ENCODE measurements at regions not wholly inside any gene's neighbourhood (a gene's known extent, or its start where the extent isn't known, plus 50 kb on each side); places are given as distances from the start of the nearest gene placed in this dataset.
"Not testable (repeated sequence)": the region's sequence is repeated elsewhere in the genome, so short reads cannot be mapped to it uniquely, and the experiment has no call there.

GRCh38 chr4:64095398-64095797 lies 313.9 kb downstream of the TECRL start:
- WGBS, 5 donors, result 50 to 85% (median 57%) methylated on average over 1 of the region's 1 CpG
- Histone ChIP-seq H3K4me1 (no peaks in the 10 kb centered on the region), H3K4me3 (no peak overlapping the region), H3K9me3 (peaks cover 0 to 7% (median under 1%) of the 10 kb centered on the region in 8 donors), H3K27ac (no peak overlapping the region), H3K36me3 (no peaks in the 10 kb centered on the region), H3K27me3 (replicated peaks in 1 of 7) (no peaks in the 10 kb centered on the region)
- TF ChIP-seq, protein P1, sequence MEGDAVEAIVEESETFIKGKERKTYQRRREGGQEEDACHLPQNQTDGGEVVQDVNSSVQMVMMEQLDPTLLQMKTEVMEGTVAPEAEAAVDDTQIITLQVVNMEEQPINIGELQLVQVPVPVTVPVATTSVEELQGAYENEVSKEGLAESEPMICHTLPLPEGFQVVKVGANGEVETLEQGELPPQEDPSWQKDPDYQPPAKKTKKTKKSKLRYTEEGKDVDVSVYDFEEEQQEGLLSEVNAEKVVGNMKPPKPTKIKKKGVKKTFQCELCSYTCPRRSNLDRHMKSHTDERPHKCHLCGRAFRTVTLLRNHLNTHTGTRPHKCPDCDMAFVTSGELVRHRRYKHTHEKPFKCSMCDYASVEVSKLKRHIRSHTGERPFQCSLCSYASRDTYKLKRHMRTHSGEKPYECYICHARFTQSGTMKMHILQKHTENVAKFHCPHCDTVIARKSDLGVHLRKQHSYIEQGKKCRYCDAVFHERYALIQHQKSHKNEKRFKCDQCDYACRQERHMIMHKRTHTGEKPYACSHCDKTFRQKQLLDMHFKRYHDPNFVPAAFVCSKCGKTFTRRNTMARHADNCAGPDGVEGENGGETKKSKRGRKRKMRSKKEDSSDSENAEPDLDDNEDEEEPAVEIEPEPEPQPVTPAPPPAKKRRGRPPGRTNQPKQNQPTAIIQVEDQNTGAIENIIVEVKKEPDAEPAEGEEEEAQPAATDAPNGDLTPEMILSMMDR (IDR thresholded peaks at IDR 0.05 in 8 of 11, conservative IDR thresholded peaks at IDR 0.05 in 3 of 11), result no peak
- TF ChIP-seq POLR2AphosphoS5 (IDR thresholded peaks at IDR 0.05) (no peak), POLR2A (IDR thresholded peaks at IDR 0.05) (no peak)
- no peak for DNase-seq
- intact Hi-C loops (cut with DNase I; ENCODE audit: low total_unique reads), result no loop called here

DNA sequence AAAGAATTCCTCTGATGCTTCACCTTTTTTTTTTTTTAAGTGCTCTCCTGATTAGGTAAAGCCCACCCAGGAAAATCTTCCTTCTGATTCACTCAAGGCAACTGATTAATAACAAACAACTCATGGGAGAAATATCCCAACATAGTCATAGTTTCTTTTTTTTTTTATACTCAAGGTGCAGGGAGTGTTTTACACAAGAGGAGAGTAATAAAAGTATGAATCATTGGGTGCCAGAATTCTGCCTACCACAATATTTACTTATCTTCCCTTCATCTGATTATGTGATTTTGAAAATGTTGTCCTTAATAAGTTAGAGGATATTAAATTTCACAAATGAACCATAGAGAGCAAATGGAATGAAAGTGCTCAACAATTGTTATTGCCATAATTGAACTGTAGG lies 329.9 kb downstream of the TECRL start:
- no peaks in the 10 kb centered on the region for H3K27me3 ChIP-seq (replicated peaks in 1 of 7)
- no peak for DNase-seq
- H3K27ac ChIP-seq, result no peak overlapping the region
- H3K36me3 ChIP-seq, result no peaks in the 10 kb centered on the region
- H3K4me3 ChIP-seq, result no peak overlapping the region
- peaks cover 0 to 15% (median 4%) of the 10 kb centered on the region in 8 donors for H3K9me3 ChIP-seq
- TF ChIP-seq POLR2AphosphoS5 (IDR thresholded peaks at IDR 0.05), result no peak
- no peak for TF ChIP-seq POLR2A (IDR thresholded peaks at IDR 0.05)
- TF ChIP-seq, protein P1 (IDR thresholded peaks at IDR 0.05 in 8 of 11, conservative IDR thresholded peaks at IDR 0.05 in 3 of 11), result no peak
- intact Hi-C loops (cut with DNase I; ENCODE audit: low total_unique reads), result no loop called here
- no peaks in the 10 kb centered on the region for H3K4me1 ChIP-seq

DNA sequence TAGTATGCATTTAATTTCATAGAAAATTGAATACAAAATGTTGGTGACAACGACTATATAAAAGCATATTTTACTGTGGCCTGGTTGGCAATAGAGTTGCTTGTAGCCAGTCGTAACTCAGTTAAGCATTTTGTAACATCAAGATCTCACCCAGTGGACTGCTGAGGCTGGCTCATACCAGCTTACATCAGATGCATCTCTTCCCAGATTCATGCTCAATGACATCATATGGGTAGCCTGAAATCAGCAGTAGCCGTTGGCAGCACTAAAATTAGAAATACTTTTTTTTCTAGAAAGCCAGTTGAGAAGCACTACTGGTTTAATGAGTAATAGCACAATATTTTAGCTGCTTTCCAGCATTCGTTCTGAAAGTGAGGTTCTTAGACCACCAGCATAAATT lies 341.2 kb downstream of the TECRL start:
- WGBS, 5 donors, result 58 to 75% (median 61%) methylated on average over 4 of the region's 4 CpGs
- H3K4me3 ChIP-seq, result no peak overlapping the region
- no peak for DNase-seq
- no peak overlapping the region for H3K27ac ChIP-seq
- intact Hi-C loops (cut with DNase I; ENCODE audit: low total_unique reads), result no loop called here
- H3K27me3 ChIP-seq (replicated peaks in 1 of 7), result no peaks in the 10 kb centered on the region
- H3K9me3 ChIP-seq, result peaks cover 0 to 9% (median 0%) of the 10 kb centered on the region in 8 donors
- no peaks in the 10 kb centered on the region for H3K36me3 ChIP-seq
- H3K4me1 ChIP-seq, result no peaks in the 10 kb centered on the region
- no peak for TF ChIP-seq POLR2AphosphoS5 (IDR thresholded peaks at IDR 0.05)
- TF ChIP-seq, protein P1 (IDR thresholded peaks at IDR 0.05 in 8 of 11, conservative IDR thresholded peaks at IDR 0.05 in 3 of 11), result no peak

- no peaks in the 10 kb centered on the region for H3K36me3 ChIP-seq
- DNase-seq, result no peak
- H3K27me3 ChIP-seq (replicated peaks in 1 of 7), result no peaks in the 10 kb centered on the region
- TF ChIP-seq POLR2AphosphoS5 (IDR thresholded peaks at IDR 0.05), result no peak
- TF ChIP-seq, protein P1 (IDR thresholded peaks at IDR 0.05 in 8 of 11, conservative IDR thresholded peaks at IDR 0.05 in 3 of 11), result no peak
- no peak for TF ChIP-seq POLR2A (IDR thresholded peaks at IDR 0.05)
- no peak overlapping the region for H3K27ac ChIP-seq
- no peaks in the 10 kb centered on the region for H3K4me1 ChIP-seq
- peaks cover 0 to 10% (median 0%) of the 10 kb centered on the region in 8 donors for H3K9me3 ChIP-seq
- H3K4me3 ChIP-seq, result no peak overlapping the region
- intact Hi-C loops (cut with DNase I; ENCODE audit: low total_unique reads), result no loop called here
- WGBS, 5 donors, result 45 to 68% (median 64%) methylated on average over 1 of the region's 1 CpG
Observed at GRCh38 chr4:64062991-64063390, 346.3 kb downstream of the TECRL start.

DNA sequence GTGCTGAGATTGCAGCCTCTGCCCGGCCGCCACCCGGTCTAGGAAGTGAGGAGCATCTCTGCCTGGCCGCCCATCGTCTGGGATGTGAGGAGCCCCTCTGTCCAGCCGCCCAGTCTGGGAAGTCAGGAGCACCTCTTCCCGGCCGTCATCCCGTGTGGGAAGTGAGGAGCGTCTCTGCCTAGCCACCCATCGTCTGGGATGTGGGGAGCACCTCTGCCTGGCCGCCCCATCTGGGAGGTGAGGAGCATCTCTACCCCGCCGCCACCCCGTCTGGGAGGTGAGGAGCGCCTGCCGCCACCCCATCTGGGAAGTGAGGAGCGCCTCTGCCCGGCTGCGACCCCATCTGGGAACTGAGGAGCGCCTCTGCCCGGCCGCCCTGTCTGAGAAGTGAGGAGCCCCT lies 372.2 kb downstream of the TECRL start:
- H3K4me1 ChIP-seq; DNase-seq; intact Hi-C loops (cut with DNase I; ENCODE audit: low total_unique reads); H3K27me3 ChIP-seq (replicated peaks in 1 of 7); H3K27ac ChIP-seq; H3K4me3 ChIP-seq; H3K36me3 ChIP-seq: not testable (repeated sequence)
- peaks cover 0 to 46% (median 19%) of the 10 kb centered on the region in 8 donors for H3K9me3 ChIP-seq
- 94 to 100% (median 95%) methylated on average over 2 to 23 of the region's 23 CpGs for WGBS, 5 donors
